ENCODE measurements at regions not wholly inside any gene's neighbourhood (a gene's known extent, or its start where the extent isn't known, plus 50 kb on each side); places are given as distances from the start of the nearest gene placed in this dataset.

- TF ChIP-seq RNF2 (IDR thresholded peaks at IDR 0.05; ENCODE audit: borderline replicate concordance, low read depth, low read length, missing control alignments, poor library complexity, severe bottlenecking) (no peak), CREB1 (IDR thresholded peaks at IDR 0.05) (no peak), SIRT6 (IDR thresholded peaks at IDR 0.05; ENCODE audit: low read length) (no peak), RFX5 (IDR thresholded peaks at IDR 0.05; ENCODE audit: borderline replicate concordance, low read depth, low read length) (no peak), CBX5 (IDR thresholded peaks at IDR 0.05; ENCODE audit: low read depth, low read length) (no peak), TAF1 (IDR thresholded peaks at IDR 0.05; ENCODE audit: low read depth, low read length) (no peak), GTF2F1 (IDR thresholded peaks at IDR 0.05; ENCODE audit: borderline replicate concordance, low read depth, low read length) (no peak), NRF1 (IDR thresholded peaks at IDR 0.05; ENCODE audit: low read depth, low read length) (no peak), JUN (IDR thresholded peaks at IDR 0.05; ENCODE audit: low read depth, low read length) (no peak), RAD21 (IDR thresholded peaks at IDR 0.05 in 1 of 2, conservative IDR thresholded peaks at IDR 0.05 in 1 of 2; ENCODE audit: low read depth in 2 of 2, low read length in 2 of 2) (no peak), TCF12 (IDR thresholded peaks at IDR 0.05; ENCODE audit: low read depth, low read length) (no peak)
- no peak for DNase-seq (ENCODE audit: low read depth in 1 of 2, low spot score in 2 of 2)
Observed at GRCh38 chr4:38609614-38610013, 54.4 kb upstream of the KLF3 start.

More at GRCh38 chr4:38609614-38610013, 54.4 kb upstream of the KLF3 start:
- no peak for FAIRE-seq
- H3K56ac ChIP-seq (replicated peaks; ENCODE audit: insufficient read length, low read depth, low read length): no peak overlapping the region
- H2AK5ac ChIP-seq (ENCODE audit: low read depth, low read length): no peak overlapping the region
- no peak overlapping the region for H4K8ac ChIP-seq (ENCODE audit: extremely low read depth, insufficient read depth, low read length)
- no peaks in the 10 kb centered on the region for H3K36me3 ChIP-seq (ENCODE audit: control insufficient read depth in 2 of 4, insufficient read depth in 4 of 4, low read length in 3 of 4)
- no peaks in the 10 kb centered on the region for H3K79me2 ChIP-seq (ENCODE audit: control insufficient read depth in 1 of 2, insufficient read depth in 2 of 2, low read length in 2 of 2)
- H2AFZ ChIP-seq (ENCODE audit: low read length): peak overlapping the region; percentile 73; the same call in 1 of the 2 replicates
- no peak overlapping the region for H2BK120ac ChIP-seq (replicated peaks; ENCODE audit: low read depth, low read length)
- no peak overlapping the region for H3K23ac ChIP-seq (ENCODE audit: insufficient read length)
- no peak overlapping the region for H4K91ac ChIP-seq (replicated peaks; ENCODE audit: insufficient read length, low read length)
- no peak overlapping the region for H3K14ac ChIP-seq (ENCODE audit: insufficient read length)
- H3K79me1 ChIP-seq (ENCODE audit: low read depth, low read length): no peaks in the 10 kb centered on the region
- H3K4me2 ChIP-seq (ENCODE audit: insufficient read depth in 1 of 2, low read depth in 2 of 2, low read length in 2 of 2): no peak overlapping the region
- no peak overlapping the region for H4K5ac ChIP-seq (ENCODE audit: insufficient read length, low read depth, low read length)
- no peak overlapping the region for H3K18ac ChIP-seq (ENCODE audit: extremely low read depth, low read length)
- no peak overlapping the region for H3K4me3 ChIP-seq (ENCODE audit: extremely low read depth in 1 of 4, insufficient read depth in 2 of 4, low read depth in 3 of 4, low read length in 4 of 4)
- ChIA-PET CTCF (ENCODE audit: partially characterized antibody) (interaction anchor here (0.7 kb wide), 1 partner anchor 83 kb away, joined by 3 read pairs; no protein-coding TSS in a partner anchor), POLR2A (ENCODE audit: partially characterized antibody) (interaction anchor here (1.4 kb wide), 1 partner anchor 291 kb away, joined by 3 read pairs; no protein-coding TSS in a partner anchor)
- no peak overlapping the region for H3K4ac ChIP-seq (replicated peaks; ENCODE audit: insufficient read length, low read depth, low read length)
- H3K23me2 ChIP-seq (ENCODE audit: low read depth, low read length): no peaks in the 10 kb centered on the region
- no peak overlapping the region for H3K9ac ChIP-seq (replicated peaks in 1 of 4; ENCODE audit: extremely low read depth in 1 of 4, low read depth in 3 of 4, low read length in 3 of 4)
- WGBS, 2 experiments (ENCODE audit: extremely low coverage in 1 of 2, insufficient coverage in 1 of 2, insufficient read length in 1 of 2, insufficient replicate concordance in 2 of 2, low coverage in 1 of 2, low lambda C conversion rate in 2 of 2, missing lambda C conversion rate in 1 of 2): 86% methylated on average over 3 of the region's 3 CpGs; no CpG with 5 or more reads in 1 of the 2 experiments
- no peak overlapping the region for H3K27ac ChIP-seq (ENCODE audit: low read depth, low read length)
- H4K20me1 ChIP-seq (replicated peaks in 1 of 2; ENCODE audit: control insufficient read depth in 1 of 2, insufficient read depth in 2 of 2, low read length in 2 of 2): no peaks in the 10 kb centered on the region
- H3K4me1 ChIP-seq (replicated peaks in 1 of 4; ENCODE audit: control insufficient read depth in 3 of 4, insufficient read depth in 4 of 4, low read length in 3 of 4): peaks cover 0 to 14% (median 8%) of the 10 kb centered on the region in 4 experiments; a peak in 5 of 7 replicates
- H3K9me3 ChIP-seq (ENCODE audit: insufficient read depth in 2 of 2, low read depth in 1 of 2, low read length in 1 of 2): no peaks in the 10 kb centered on the region
- H3K27me3 ChIP-seq (replicated peaks in 1 of 4; ENCODE audit: control insufficient read depth in 3 of 4, extremely low read depth in 1 of 4, insufficient read depth in 3 of 4, low read length in 3 of 4): no peaks in the 10 kb centered on the region
- no peak overlapping the region for H2BK5ac ChIP-seq (ENCODE audit: low read depth, low read length)
- no peak overlapping the region for H2BK12ac ChIP-seq (ENCODE audit: low read depth, low read length)
- no peak overlapping the region for H2BK20ac ChIP-seq (ENCODE audit: low read length)
- no peak overlapping the region for H2BK15ac ChIP-seq (ENCODE audit: low read length)
